RWPE2 (cell line): ENCODE measurements at regions not wholly inside any gene's neighbourhood (a gene's known extent, or its start where the extent isn't known, plus 50 kb on each side); places are given as distances from the start of the nearest gene placed in this dataset.

Source experiments
- ATAC-seq: fragments of 200-7000 bp; cut with Tn5 transposase; 3 replicates; pipeline ENCODE4 v1.9.1; 2021; ENCODE audit warnings: low read depth
- DNase-seq: peaks from one replicate; pipeline ENCODE4 v3.0.0-alpha.2; 2020; ENCODE audit warnings: low spot score
- H3K27ac ChIP-seq: fragments of 450-650 bp; 2 replicates; pipeline ENCODE4 v1.5.1; 2017; ENCODE audit warnings: mild to moderate bottlenecking; ENCODE audit not compliant: poor library complexity, severe bottlenecking
- H3K27me3 ChIP-seq: fragments of 250-450 bp; sonication (Bioruptor Pico); 2 replicates; pipeline ENCODE4 v1.5.1; 2021; ENCODE audit warnings: mild to moderate bottlenecking, moderate library complexity; ENCODE audit not compliant: insufficient read depth, poor library complexity, severe bottlenecking
- H3K36me3 ChIP-seq: fragments of 250-450 bp; sonication (Bioruptor Pico); 2 replicates; pipeline ENCODE4 v1.5.1; 2020; ENCODE audit warnings: low read depth, mild to moderate bottlenecking, moderate library complexity
- H3K4me1 ChIP-seq: fragments of 250-450 bp; sonication (Bioruptor Pico); 2 replicates; pipeline ENCODE4 v1.5.1; 2021; ENCODE audit warnings: mild to moderate bottlenecking, moderate library complexity; ENCODE audit not compliant: insufficient read depth, poor library complexity, severe bottlenecking
- H3K4me3 ChIP-seq: fragments of 250-450 bp; sonication (Bioruptor Pico); 2 replicates; pipeline ENCODE4 v1.5.1; 2021; ENCODE audit warnings: mild to moderate bottlenecking, moderate library complexity; ENCODE audit not compliant: severe bottlenecking
- H3K9me3 ChIP-seq: fragments of 250-450 bp; sonication (Bioruptor Pico); 2 replicates; pipeline ENCODE4 v1.5.1; 2021; ENCODE audit warnings: mild to moderate bottlenecking, moderate library complexity; ENCODE audit not compliant: severe bottlenecking
- TF ChIP-seq, protein P1 (sequence below): fragments of 450-650 bp; IDR thresholded peaks from one replicate; pipeline ENCODE4 v1.5.1; 2017; ENCODE audit warnings: mild to moderate bottlenecking, moderate library complexity; ENCODE audit not compliant: poor library complexity, severe bottlenecking

DNA sequence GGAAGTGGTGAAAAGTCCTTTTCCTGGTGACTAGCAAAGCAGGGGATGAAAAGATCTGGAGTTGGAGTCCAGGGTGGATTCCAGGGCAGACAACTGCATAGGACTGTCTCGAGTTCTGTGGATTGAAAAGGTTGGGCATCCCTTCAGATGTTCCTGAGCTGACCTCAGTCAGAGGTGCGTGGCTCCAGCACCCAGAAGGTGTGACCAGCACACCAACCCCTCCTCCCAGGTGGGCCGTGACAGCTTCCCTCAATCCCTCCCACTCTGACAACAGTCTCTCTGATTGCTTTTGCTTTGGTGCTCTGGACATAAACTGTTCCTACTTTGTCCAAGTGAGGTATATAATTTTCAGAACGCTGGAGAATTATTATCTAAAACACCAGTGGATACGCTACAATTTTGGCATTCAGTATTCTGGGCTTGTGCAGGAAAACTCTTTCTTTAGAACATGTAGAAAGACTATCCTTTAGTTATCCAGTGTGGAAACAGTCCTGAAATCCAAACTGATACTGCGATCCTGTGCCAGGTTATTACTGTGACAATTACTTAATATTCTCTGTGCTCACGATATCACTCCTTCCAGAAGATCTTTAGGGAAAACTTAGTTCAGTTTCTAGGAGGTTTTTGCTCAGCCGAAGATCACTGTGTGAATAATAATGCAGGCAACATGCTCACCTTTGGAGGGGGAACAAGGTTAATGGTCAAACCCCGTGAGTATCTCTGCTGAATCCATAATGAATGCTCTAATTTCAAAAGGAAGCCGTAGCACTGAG lies 87.9 kb downstream of the DAD1 start:
- Histone ChIP-seq H3K36me3 (no peaks in the 10 kb centered on the region), H3K27me3 (no peaks in the 10 kb centered on the region), H3K27ac (no peak overlapping the region), H3K4me3 (no peak overlapping the region), H3K9me3 (no peaks in the 10 kb centered on the region), H3K4me1 (no peaks in the 10 kb centered on the region)
- no peak for DNase-seq
- TF ChIP-seq, protein P1, sequence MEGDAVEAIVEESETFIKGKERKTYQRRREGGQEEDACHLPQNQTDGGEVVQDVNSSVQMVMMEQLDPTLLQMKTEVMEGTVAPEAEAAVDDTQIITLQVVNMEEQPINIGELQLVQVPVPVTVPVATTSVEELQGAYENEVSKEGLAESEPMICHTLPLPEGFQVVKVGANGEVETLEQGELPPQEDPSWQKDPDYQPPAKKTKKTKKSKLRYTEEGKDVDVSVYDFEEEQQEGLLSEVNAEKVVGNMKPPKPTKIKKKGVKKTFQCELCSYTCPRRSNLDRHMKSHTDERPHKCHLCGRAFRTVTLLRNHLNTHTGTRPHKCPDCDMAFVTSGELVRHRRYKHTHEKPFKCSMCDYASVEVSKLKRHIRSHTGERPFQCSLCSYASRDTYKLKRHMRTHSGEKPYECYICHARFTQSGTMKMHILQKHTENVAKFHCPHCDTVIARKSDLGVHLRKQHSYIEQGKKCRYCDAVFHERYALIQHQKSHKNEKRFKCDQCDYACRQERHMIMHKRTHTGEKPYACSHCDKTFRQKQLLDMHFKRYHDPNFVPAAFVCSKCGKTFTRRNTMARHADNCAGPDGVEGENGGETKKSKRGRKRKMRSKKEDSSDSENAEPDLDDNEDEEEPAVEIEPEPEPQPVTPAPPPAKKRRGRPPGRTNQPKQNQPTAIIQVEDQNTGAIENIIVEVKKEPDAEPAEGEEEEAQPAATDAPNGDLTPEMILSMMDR: no peak
- ATAC-seq: no peak

GRCh38 chr14:22500525-22500924 lies 88.5 kb downstream of the DAD1 start:
- Histone ChIP-seq H3K9me3 (no peaks in the 10 kb centered on the region), H3K27me3 (no peaks in the 10 kb centered on the region), H3K4me1 (no peaks in the 10 kb centered on the region), H3K4me3 (no peak overlapping the region), H3K36me3 (no peaks in the 10 kb centered on the region), H3K27ac (no peak overlapping the region)
- DNase-seq: no peak
- TF ChIP-seq, protein P1: no peak
- ATAC-seq: no peak

DNA sequence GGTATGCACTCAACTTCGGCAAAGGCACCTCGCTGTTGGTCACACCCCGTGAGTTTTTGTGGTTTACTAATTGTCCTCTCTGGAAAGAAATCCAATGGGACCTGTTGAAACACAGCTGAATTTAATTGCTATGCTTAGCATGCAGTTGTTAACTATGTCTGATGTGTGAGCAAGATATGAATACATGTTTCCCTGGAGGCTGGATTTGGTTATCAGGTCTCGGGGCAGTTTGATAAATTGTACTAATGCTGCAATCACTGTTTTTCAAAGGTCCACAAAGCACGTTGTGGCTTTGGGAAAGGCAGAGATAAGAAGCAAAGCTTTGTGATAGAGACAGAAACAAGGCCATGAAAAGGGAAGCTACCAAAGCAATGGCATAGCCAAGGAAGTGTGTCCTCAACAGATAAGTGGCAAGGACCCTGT lies 91.3 kb downstream of the DAD1 start:
- H3K27me3 ChIP-seq: no peaks in the 10 kb centered on the region
- no peak overlapping the region for H3K27ac ChIP-seq
- no peaks in the 10 kb centered on the region for H3K36me3 ChIP-seq
- no peak overlapping the region for H3K4me3 ChIP-seq
- DNase-seq (no peak), ATAC-seq (no peak)
- H3K9me3 ChIP-seq: no peaks in the 10 kb centered on the region
- TF ChIP-seq, protein P1: no peak
- H3K4me1 ChIP-seq: no peaks in the 10 kb centered on the region

GRCh38 chr14:22497144-22497423 lies 91.9 kb downstream of the DAD1 start:
- TF ChIP-seq, protein P1: no peak
- no peak for ATAC-seq
- Histone ChIP-seq H3K27ac (no peak overlapping the region), H3K36me3 (no peaks in the 10 kb centered on the region), H3K4me3 (no peak overlapping the region), H3K9me3 (no peaks in the 10 kb centered on the region), H3K4me1 (no peaks in the 10 kb centered on the region), H3K27me3 (no peaks in the 10 kb centered on the region)
- no peak for DNase-seq

DNA sequence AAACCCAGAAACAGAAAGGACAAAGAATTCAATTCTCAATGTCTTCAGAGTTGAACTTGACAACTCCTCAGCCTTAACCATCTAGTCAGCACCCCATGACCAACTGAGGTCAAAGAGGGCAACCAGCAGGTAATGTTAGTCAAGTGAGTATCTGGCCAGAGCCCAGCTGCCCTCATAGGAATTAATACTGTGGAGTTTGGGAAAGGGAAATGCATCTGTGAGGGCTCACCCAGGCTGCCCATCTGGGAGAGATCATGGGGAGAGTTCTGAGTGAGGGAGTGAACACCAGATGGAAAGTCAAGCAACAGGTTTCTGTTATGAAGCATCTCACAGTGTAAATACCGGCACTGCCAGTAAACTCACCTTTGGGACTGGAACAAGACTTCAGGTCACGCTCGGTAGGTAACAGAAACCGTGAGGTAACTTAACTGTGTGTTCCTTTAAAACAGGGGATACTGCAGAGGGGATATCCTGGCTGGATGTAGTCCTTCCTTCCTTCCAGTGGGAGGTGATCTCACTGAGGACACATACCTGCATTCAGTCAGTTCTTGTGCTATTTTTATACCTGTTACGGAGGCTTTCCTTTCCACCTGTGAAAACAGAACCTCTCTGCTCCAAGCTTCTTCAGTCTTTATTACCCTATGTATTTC lies 94.4 kb downstream of the DAD1 start:
- H3K4me1 ChIP-seq: no peaks in the 10 kb centered on the region
- no peaks in the 10 kb centered on the region for H3K27me3 ChIP-seq
- TF ChIP-seq, protein P1: no peak
- H3K9me3 ChIP-seq: no peaks in the 10 kb centered on the region
- ATAC-seq: no peak
- H3K27ac ChIP-seq: no peak overlapping the region
- H3K36me3 ChIP-seq: no peaks in the 10 kb centered on the region
- no peak for DNase-seq
- no peak overlapping the region for H3K4me3 ChIP-seq
